K562 (cell line): ENCODE measurements at regions not wholly inside any gene's neighbourhood (a gene's known extent, or its start where the extent isn't known, plus 50 kb on each side); places are given as distances from the start of the nearest gene placed in this dataset.
A peak's percentile ranks its signal among the peaks of the same experiment; 100 is the strongest.

Source experiments
- ATAC-seq: fragments of 200-7000 bp; cut with Tn5 transposase; 3 replicates; pipeline ENCODE4 v1.9.1; 2020; ENCODE audit warnings: moderate library complexity
- BruUV-seq: library from RNA; stranded (reverse); fragments of 400-500 nt; replicated peaks from 2 replicates; lab custom pipeline; 2021; lab: Mats Ljungman, UMichigan
- CTCF ChIA-PET: fragments of 300-600 bp; formaldehyde crosslinking; extraction: SDS; loops from one replicate; lab custom pipeline; 2021; ENCODE audit warnings: low intra/inter-chr PET ratio; lab: Yijun Ruan, JAX
- POLR2A ChIA-PET: fragments of 300-600, 350-650 bp; sonication (Branson Sonifier 250); formaldehyde crosslinking; extraction: SDS; loops from one replicate; lab custom pipeline; 2021; ENCODE audit warnings: antibody characterized with exemption, inconsistent platforms; lab: Yijun Ruan, JAX
- DNase-seq, 4 experiments: peaks; one replicate each; pipeline versions ENCODE4 v3.0.0 to v3.0.0-alpha.2; 2011 to 2018; ENCODE audit warnings: low spot score in 3 of 4, mixed read lengths in 3 of 4; ENCODE audit errors: extremely low read depth in 1 of 4
- FAIRE-seq: peaks from 2 replicates; lab custom pipeline; 2011; peaks lifted over from hg19 to GRCh38; lab: Jason Lieb, UNC
- H2AFZ ChIP-seq: 2 replicates; pipeline ENCODE4 v1.6.0; 2011; ENCODE audit warnings: low read depth, low read length, control low read depth, inconsistent platforms
- H3K27ac ChIP-seq: fragments of 200-600 bp; 3 replicates; pipeline ENCODE4 v1.8.0; 2011; ENCODE audit warnings: low read depth, mild to moderate bottlenecking, control low read depth, inconsistent platforms, low read length, moderate library complexity, mixed read lengths; ENCODE audit errors: extremely low read depth
- H3K27me3 ChIP-seq, 2 experiments: fragments of 300-600 bp in 1 of 2; 2 replicates in 1 of 2; 3 replicates in 1 of 2; pipeline versions ENCODE4 v1.6.0 to v1.8.0; 2011; ENCODE audit warnings: inconsistent platforms in 2 of 2, low read length in 2 of 2, mild to moderate bottlenecking in 1 of 2, mixed read lengths in 1 of 2, moderate library complexity in 1 of 2; ENCODE audit not compliant: control insufficient read depth in 2 of 2, insufficient read depth in 2 of 2
- H3K36me3 ChIP-seq: fragments of 300-600 bp; 3 replicates; pipeline ENCODE4 v1.8.0; 2011; ENCODE audit warnings: mild to moderate bottlenecking, low read length, inconsistent platforms; ENCODE audit not compliant: control insufficient read depth, insufficient read depth
- H3K4me1 ChIP-seq, 2 experiments: fragments of 200-600 bp in 1 of 2; replicated peaks in 1 of 2; 2 replicates in 1 of 2; 3 replicates in 1 of 2; pipeline versions ENCODE4 v1.5.1 to v1.8.0; 2011; ENCODE audit warnings: inconsistent platforms in 2 of 2, low read length in 2 of 2, mild to moderate bottlenecking in 1 of 2, mixed read lengths in 1 of 2, moderate library complexity in 1 of 2; ENCODE audit not compliant: control insufficient read depth in 2 of 2, insufficient read depth in 2 of 2
- H3K4me2 ChIP-seq: 2 replicates; pipeline ENCODE4 v1.6.1; 2011; ENCODE audit warnings: low read length, control low read depth, inconsistent platforms, mixed read lengths; ENCODE audit not compliant: insufficient read depth
- H3K4me3 ChIP-seq: fragments of 200-600 bp; sonication (generic), shearing (Covaris generic); 2 replicates; pipeline ENCODE4 v1.5.1; 2016; ENCODE audit warnings: control low read depth, inconsistent platforms
- H3K79me2 ChIP-seq: fragments of 200-600 bp; 3 replicates; pipeline ENCODE4 v1.8.0; 2011; ENCODE audit warnings: low read length, inconsistent platforms; ENCODE audit not compliant: control insufficient read depth, insufficient read depth
- H3K9ac ChIP-seq, 2 experiments: 2 replicates each; pipeline versions ENCODE4 v1.6.0 to v1.6.1; 2011; ENCODE audit warnings: low read depth in 2 of 2, low read length in 2 of 2, control low read depth in 1 of 2, inconsistent platforms in 1 of 2, mild to moderate bottlenecking in 1 of 2, mixed read lengths in 1 of 2; ENCODE audit not compliant: insufficient read depth in 1 of 2
- H3K9me1 ChIP-seq: one replicate; pipeline ENCODE4 v1.6.0; 2011; ENCODE audit warnings: inconsistent platforms, mild to moderate bottlenecking, low read length, moderate library complexity; ENCODE audit not compliant: control insufficient read depth, insufficient read depth
- H3K9me3 ChIP-seq: replicated peaks from 2 replicates; pipeline ENCODE4 v1.5.1; 2011; ENCODE audit warnings: low read depth, low read length, inconsistent platforms; ENCODE audit not compliant: control insufficient read depth, insufficient read depth
- H4K20me1 ChIP-seq: replicated peaks from 2 replicates; pipeline ENCODE4 v1.6.1; 2011; ENCODE audit warnings: low read length, inconsistent platforms, mixed read lengths; ENCODE audit not compliant: control insufficient read depth, insufficient read depth
- BCOR ChIP-seq: fragments of 450-650 bp; IDR thresholded peaks from 2 replicates; pipeline ENCODE4 v1.6.1; 2016
- BRD4 ChIP-seq: fragments of 200-600 bp; sonication (generic); IDR thresholded peaks from 2 replicates; pipeline ENCODE4 v1.6.1; 2017; ENCODE audit warnings: inconsistent platforms
- C11orf30 ChIP-seq: fragments of 450-650 bp; IDR thresholded peaks from 2 replicates; pipeline ENCODE4 v1.6.1; 2016; ENCODE audit warnings: low read depth, mild to moderate bottlenecking
- CBFA2T2 ChIP-seq: fragments of 450-650 bp; conservative IDR thresholded peaks from 2 replicates; pipeline ENCODE4 v1.6.1; 2017; ENCODE audit warnings: mild to moderate bottlenecking
- CBX5 ChIP-seq: IDR thresholded peaks from 2 replicates; pipeline ENCODE4 v1.6.1; 2014; ENCODE audit warnings: low read depth, borderline replicate concordance
- CTBP1 ChIP-seq: fragments of 450-650 bp; IDR thresholded peaks from 2 replicates; pipeline ENCODE4 v1.6.1; 2016; ENCODE audit warnings: borderline replicate concordance
- FOXK1 ChIP-seq: sonication (generic); formaldehyde crosslinking; IDR thresholded peaks from 2 replicates; pipeline ENCODE4 v1.8.0; 2022; ENCODE audit warnings: missing genetic modification reagents, mild to moderate bottlenecking, borderline replicate concordance
- HDAC6 ChIP-seq: IDR thresholded peaks from 2 replicates; pipeline ENCODE4 v1.6.1; 2012; ENCODE audit warnings: low read depth, mild to moderate bottlenecking, control low read depth, inconsistent platforms, low read length, moderate library complexity
- MEF2D ChIP-seq: conservative IDR thresholded peaks from 2 replicates; pipeline ENCODE4 v1.6.1; 2016; ENCODE audit warnings: low read depth, missing genetic modification characterization, missing compliant biosample characterization
- MYBL2 ChIP-seq, 2 experiments: fragments of 450-650 bp in 1 of 2; sonication (generic) in 1 of 2; formaldehyde crosslinking in 1 of 2; IDR thresholded peaks; 2 replicates each; pipeline versions ENCODE4 v1.6.1 to v1.8.1; 2017 to 2022; ENCODE audit warnings: borderline replicate concordance in 1 of 2, inconsistent platforms in 1 of 2, low read depth in 1 of 2, mild to moderate bottlenecking in 1 of 2, missing genetic modification reagents in 1 of 2, moderate library complexity in 1 of 2
- NCOA1 ChIP-seq: fragments of 450-650 bp; IDR thresholded peaks from 2 replicates; pipeline ENCODE4 v1.6.1; 2016; ENCODE audit warnings: low read depth
- PML ChIP-seq: IDR thresholded peaks from 2 replicates; pipeline ENCODE4 v1.6.1; 2012; ENCODE audit warnings: low read length, inconsistent platforms
- RBM14 ChIP-seq: fragments of 200-400 bp; formaldehyde crosslinking; IDR thresholded peaks from 2 replicates; pipeline ENCODE4 v1.6.1; 2018; ENCODE audit warnings: low read depth, mild to moderate bottlenecking, low read length, moderate library complexity, borderline replicate concordance; ENCODE audit not compliant: insufficient read depth
- SRSF3 ChIP-seq: fragments of 200-400 bp; formaldehyde crosslinking; IDR thresholded peaks from 2 replicates; pipeline ENCODE4 v1.6.1; 2016; ENCODE audit warnings: mild to moderate bottlenecking, low read length, moderate library complexity; ENCODE audit not compliant: insufficient read depth
- TRIM24 ChIP-seq, 2 experiments: fragments of 450-650 bp; IDR thresholded peaks; 2 replicates each; pipeline ENCODE4 v1.6.1; 2016
- ZHX1 ChIP-seq: fragments of 150-350 bp; conservative IDR thresholded peaks from 2 replicates; pipeline ENCODE4 v1.6.1; 2014; ENCODE audit warnings: low read length
- ZNF316 ChIP-seq: fragments of 450-650 bp; IDR thresholded peaks from 2 replicates; pipeline ENCODE4 v1.6.1; 2016
- ZNF699 ChIP-seq: fragments of 250-450 bp; sonication (Bioruptor Pico); IDR thresholded peaks from 2 replicates; pipeline ENCODE4 v1.8.0; 2021; ENCODE audit warnings: mild to moderate bottlenecking, moderate library complexity; ENCODE audit not compliant: insufficient replicate concordance
- WGBS: fragments of 100-300 bp; shearing (Covaris generic); methylation state at CpG from one replicate; pipeline ENCODE4 v1.1.6; 2016; ENCODE audit warnings: low coverage, mixed read lengths; ENCODE audit not compliant: insufficient coverage; ENCODE audit errors: missing lambda C conversion rate; 5-methylcytosine and 5-hydroxymethylcytosine counted together
- in situ Hi-C: fragments of 300-500 bp; cut with MboI; formaldehyde crosslinking; loops from 4 replicates; pipeline ENCODE4 v1.15.0; 2018; ENCODE audit warnings: inconsistent platforms, mixed read lengths
- intact Hi-C: fragments of 100-400 bp; cut with micrococcal nuclease; formaldehyde crosslinking; loops from 2 replicates; pipeline ENCODE4 v1.14.2; 2022
- TF ChIP-seq, protein P1 (sequence below): fragments of 450-650 bp; IDR thresholded peaks from 2 replicates; pipeline ENCODE4 v1.6.1; 2016; ENCODE audit warnings: low read depth, mild to moderate bottlenecking, moderate library complexity

DNA sequence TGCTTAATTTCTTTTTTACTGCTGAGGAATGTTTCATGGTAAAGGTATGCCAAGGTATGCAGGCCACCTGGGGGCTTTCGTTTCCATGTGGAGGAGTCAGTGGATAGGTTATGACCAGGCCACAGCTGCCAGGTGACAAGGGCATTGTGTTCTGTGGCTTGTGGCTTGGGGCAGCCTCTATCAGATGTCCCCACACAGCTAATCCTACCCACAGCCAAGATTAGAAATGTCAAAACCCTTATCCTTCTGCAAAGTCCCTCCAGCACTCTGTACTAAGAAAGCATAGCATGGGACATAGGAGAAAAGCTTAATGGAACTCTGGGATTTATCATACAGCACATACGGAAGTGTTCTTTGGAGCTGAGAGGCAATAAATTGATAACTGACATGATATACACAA, 171.2 kb upstream of the S1PR3 start (continued):
- TF ChIP-seq CBFA2T2 (peak; percentile 84), CTBP1 (peak; percentile 17; the same call in 1 of the 2 replicates), MYBL2 (IDR thresholded peaks at IDR 0.05; ENCODE audit: low read depth) (no peak), MYBL2 (CRISPR knock-in tag; IDR thresholded peaks at IDR 0.05; ENCODE audit: borderline replicate concordance) (no peak), PML (0 out of 2 replicates have a peak, but pooled peaks have one; percentile 36), CBX5 (no peak), SRSF3 (no peak), MEF2D (0 out of 2 replicates have a peak, but pooled peaks have one; percentile 44), NCOA1 (no peak)
- TF ChIP-seq, protein P1, sequence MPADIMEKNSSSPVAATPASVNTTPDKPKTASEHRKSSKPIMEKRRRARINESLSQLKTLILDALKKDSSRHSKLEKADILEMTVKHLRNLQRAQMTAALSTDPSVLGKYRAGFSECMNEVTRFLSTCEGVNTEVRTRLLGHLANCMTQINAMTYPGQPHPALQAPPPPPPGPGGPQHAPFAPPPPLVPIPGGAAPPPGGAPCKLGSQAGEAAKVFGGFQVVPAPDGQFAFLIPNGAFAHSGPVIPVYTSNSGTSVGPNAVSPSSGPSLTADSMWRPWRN, result 0 out of 2 replicates have a peak, but pooled peaks have one; percentile 23

- 39% methylated on average over 2 of the region's 2 CpGs for WGBS
- TF ChIP-seq C11orf30, result peak; percentile 52; the same call in 1 of the 2 replicates
- no peak for TF ChIP-seq BCOR
- no peak for TF ChIP-seq ZNF699 (CRISPR knock-in tag)
- TF ChIP-seq ZNF316, result peak; percentile 69; the same call in 1 of the 2 replicates
- no peak for TF ChIP-seq BRD4
- no peak for TF ChIP-seq HDAC6
- no peak for TF ChIP-seq TRIM24 (IDR thresholded peaks at IDR 0.05)
- TF ChIP-seq RBM14, result no peak
- no peak for TF ChIP-seq FOXK1 (CRISPR knock-in tag)
- TF ChIP-seq ZHX1, result no peak
- Histone ChIP-seq H3K9ac (no peak overlapping the region), H2AFZ (no peak overlapping the region), H3K4me2 (no peak overlapping the region), H3K9me1 (no peaks in the 10 kb centered on the region), H3K4me3 (no peak overlapping the region), H3K27ac (no peak overlapping the region), H3K9me3 (no peaks in the 10 kb centered on the region), H3K4me1 (no peaks in the 10 kb centered on the region; a peak in 1 of 5 replicates), H3K79me2 (no peaks in the 10 kb centered on the region), H4K20me1 (no peaks in the 10 kb centered on the region; the same call in 1 of the 2 replicates), H3K36me3 (no peaks in the 10 kb centered on the region), H3K27me3 (no peaks in the 10 kb centered on the region; a peak in 2 of 5 replicates)
- POLR2A ChIA-PET, result no interaction called here
- in situ Hi-C loops (no loop called here), intact Hi-C loops (no loop called here)
- ATAC-seq (no peak), DNase-seq (no peak), FAIRE-seq (no peak)
- CTCF ChIA-PET, result no interaction called here
- BruUV-seq, result no TSS peak
These were observed 170.1 kb upstream of the S1PR3 start for GRCh38 chr9:88821033-88821745.
